Renal cortex interstitium (tissue), 11 donors: ENCODE measurements at regions not wholly inside any gene's neighbourhood (a gene's known extent, or its start where the extent isn't known, plus 50 kb on each side); places are given as distances from the start of the nearest gene placed in this dataset.

Experiments used
- DNase-seq, 11 donors: peaks; one replicate each; pipeline ENCODE4 v3.0.0-alpha.2; 2013; ENCODE audit warnings: low read depth in 9 of 11, low spot score in 4 of 11; ENCODE audit errors: extremely low read depth in 1 of 11

DNA sequence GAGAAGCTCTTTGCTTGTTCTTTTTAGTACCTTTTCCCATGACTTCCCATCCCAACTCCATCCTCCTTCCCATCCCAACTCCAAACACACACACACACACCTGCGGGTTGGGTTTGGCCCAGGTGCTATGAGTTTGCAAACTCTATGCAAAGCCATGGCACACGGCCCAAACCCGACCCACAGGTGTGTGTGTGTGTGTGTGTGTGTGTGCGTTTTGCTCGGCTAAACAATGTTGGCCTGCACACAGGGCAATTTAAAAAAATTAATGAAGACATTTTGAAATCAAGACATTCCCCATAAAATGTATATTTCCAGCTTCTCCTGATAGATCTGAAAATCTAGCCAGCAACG, 103.7 kb upstream of the TLE3 start:
- DNase-seq: no peak

DNA sequence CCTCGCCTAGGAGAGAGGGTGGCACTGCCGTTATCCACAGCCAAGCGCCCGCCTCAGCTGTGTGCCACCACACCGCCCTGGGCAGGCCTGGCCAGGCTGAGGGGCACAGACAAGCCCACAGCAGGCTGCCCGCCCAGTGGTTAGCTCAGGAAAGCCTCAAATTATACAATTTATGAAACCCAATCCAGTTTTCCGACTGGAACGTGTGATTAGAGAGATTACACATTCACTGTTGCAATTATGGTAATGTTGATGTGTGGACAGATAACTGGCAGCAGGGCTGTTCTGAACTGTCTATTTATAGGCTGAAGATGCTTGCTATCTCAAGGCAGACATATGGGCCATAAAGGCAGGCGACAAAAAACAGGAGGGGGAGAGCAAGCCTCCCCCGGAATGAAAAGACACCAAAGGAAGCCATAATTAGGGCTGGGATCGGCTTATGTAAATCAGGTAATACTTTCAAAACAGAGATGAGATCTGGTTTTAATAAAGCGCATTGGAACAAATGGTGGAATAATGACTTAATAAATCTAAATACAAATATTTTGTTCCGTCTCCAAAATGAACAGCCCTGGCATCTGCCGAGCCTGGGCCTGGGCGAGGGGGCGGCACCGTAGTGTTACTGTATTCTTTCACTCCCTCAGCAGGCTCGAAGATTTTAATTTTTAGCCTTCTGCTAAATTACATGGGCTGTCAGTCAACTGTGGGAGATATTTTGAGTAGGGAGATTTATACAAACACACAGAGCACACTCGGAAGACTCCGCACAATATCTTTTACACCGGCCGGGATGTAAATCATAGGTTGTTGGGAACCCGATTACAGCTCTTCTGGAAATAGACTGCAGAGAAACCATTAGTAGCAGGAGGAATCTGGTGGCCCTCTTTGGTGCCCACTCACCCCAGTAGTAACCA, 103.1 kb upstream of the TLE3 start:
- peak in 1 of 11 donors; percentile 46 for DNase-seq

DNA sequence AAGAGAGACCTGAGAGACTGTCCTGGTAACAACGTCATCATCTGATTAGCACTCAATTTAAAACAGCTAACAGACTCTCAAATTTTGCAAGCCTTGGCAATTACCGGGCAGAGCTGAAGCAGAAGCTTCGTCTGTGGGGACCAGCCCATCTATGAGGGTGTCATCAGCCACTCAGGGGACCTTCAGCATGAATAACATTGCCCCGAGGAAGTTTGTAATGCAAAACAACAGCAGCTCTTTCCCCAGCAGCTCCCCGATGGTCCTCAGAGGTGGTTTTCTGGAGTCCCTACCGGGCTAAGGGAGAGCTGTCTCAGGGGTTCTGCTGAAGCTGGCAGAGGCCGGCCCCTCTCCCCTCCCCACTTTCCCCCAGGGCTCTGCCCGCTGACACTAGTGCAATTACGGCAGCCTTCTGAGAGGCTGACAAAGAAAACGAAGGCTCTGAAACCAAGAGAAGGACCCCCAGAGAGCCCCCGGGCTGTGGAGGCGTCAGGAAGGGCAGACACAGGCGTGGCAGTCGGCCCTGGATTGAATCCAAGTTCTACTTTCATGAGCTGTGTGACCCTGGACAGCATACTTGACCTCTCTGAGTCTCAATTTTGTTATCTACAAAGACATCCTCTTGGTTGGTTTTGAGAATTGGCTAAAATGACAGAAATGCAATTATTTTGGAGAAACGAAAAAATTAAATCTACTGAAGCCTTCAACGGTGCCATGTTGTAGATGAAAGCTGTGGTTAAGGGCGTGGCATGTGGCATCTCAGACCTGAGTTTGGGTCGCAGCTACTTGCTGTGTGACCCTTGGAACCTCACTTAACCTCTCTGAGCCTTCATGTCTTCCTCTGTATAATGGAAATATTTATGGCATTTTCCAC, 102.1 kb upstream of the TLE3 start:
- DNase-seq: no peak

DNA sequence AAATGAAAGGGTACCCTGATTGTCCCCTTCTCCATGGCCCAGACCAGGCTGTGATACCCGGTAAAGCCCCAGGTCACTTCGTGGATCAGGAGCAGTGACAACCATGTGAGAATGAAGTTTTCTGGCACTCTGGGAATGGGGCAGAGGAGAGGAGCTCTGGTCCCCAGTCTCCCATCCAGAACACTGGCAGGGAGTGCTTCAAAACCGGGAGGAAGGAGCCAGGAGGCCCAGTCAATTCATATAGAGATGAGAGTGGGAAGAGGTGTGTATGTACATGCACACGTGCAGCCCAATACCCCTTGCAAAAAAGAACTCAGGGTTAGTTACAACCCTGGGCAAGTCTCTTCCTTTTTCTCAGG, 101.4 kb upstream of the TLE3 start:
- no peak for DNase-seq

DNA sequence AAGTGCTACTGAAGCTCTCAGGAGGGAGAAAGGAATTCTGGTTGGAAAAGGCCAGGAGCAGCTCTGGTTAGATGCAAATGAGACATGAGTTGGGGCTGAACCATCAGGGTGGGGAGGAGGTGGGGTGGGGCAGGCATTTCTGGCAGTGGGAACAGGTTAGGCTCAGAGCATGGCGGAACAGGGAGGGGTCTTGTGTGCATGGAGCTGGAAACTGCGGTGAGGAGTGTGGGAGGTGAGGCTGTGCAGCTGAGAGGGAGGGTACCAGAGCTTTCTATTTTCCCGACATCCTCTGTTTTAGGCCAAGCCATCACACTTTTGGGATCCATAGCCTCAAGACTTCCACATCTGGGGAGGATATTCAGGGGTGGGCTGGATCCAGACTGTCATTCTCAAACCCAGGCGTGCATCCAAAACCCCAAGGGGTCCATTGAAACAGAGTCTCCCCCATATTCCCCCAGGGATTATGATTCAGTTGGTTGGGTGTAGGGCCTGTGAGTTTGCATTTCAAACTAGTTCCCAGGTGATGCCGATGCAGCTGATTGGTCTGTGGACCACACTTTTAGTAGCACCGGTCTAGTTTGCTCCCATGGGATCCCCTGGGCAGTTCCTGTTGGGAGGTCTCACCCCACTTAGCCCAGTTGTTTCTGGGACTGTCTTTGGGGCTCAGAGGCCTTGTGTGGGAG, 100.9 kb upstream of the TLE3 start:
- DNase-seq: no peak

DNA sequence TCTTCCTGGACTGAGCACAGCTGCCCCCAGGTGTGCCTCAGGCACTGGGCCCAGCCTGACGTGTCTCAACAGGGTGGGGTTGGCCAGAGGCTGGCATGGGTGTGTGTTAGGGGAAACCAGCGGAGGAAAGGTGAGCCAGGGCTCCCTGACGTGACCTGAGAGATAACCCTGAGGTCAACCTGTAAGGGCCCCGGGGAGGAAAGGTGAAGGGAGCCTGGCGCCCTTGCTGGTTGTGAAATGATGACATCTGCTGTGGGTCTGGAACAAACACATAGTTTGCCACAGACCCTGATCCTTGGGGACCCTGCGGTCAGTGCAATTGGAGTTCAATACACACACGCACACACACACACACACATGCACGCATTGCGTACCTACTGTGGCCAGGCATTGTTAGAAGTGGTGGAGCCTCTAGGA, 100.2 kb upstream of the TLE3 start:
- no peak for DNase-seq

DNA sequence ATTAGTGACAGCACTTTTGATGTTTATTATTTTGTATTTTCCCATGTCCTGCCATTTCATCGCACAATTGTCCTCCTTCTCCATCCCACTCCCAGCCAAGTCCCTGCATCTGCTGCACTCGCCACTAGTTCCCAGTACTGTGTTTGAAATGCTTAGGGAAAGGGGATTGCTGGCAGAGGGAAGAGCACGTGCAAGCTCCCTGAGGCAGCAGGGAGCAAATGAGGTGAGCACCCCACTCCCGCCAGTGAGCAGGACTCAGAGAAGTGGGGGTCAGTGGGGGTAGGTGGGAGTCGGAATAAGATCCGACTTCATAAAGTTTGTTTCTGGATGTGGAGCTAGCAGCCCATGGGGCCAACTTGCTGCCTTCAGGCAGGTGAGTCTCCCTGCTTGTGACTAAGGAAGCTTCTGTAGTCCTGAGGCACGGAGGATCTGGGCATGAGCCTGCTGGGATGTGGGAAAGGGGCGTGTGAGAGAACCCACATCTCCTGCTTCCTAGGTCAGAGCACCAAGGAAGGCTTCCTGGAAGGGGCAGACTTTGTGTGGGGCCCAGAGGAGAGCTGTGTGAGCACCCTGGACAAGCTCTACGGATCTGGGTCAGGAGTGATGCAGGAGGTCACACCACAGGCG, 99.7 kb upstream of the TLE3 start:
- DNase-seq: no peak

DNA sequence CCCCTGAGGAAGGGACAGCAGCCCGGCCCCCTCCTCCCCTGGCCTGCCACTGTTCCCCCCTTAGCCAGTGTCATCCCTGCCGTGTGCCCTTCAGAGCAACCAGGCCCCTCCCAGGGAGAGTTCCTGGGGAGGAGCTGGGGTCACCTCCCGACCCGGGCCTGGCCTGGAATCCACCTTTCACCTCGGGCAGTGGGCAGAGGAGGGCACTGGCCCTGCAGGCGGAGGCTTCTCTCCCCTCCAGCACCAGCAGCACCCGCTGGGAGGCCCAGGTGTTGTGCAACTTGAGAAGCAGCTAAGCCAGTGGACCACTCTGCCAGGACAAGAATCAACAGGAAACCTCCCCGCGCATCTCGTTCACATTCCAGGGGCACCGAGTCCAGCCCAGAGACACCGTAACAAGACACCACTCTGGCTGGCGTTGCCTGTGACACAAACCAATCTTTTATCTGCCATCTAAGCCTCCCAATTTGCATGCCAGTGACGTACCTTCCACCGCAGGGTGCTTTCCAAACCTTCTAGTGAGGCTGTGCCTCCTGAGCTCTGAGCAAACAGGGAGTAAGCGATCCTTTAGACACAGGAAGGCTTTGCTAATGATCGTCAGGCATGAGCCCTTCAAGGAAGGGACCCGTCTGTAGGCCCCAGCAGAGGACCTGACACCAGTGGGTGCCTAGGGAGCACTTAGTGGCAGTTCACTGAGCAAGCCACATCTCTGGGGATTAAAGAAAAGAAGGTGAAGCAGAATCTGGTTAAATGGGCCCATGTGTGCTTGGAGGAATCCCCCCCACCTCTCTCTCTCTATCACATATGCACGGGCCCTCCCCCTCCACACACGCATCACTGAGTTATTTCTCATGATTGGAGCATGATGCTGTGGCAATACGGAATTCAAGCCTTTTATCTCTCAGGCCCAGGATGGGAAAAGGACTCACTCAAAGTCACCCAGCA, 98.9 kb upstream of the TLE3 start:
- DNase-seq: peak; percentile 51 to 86 (median 72)

DNA sequence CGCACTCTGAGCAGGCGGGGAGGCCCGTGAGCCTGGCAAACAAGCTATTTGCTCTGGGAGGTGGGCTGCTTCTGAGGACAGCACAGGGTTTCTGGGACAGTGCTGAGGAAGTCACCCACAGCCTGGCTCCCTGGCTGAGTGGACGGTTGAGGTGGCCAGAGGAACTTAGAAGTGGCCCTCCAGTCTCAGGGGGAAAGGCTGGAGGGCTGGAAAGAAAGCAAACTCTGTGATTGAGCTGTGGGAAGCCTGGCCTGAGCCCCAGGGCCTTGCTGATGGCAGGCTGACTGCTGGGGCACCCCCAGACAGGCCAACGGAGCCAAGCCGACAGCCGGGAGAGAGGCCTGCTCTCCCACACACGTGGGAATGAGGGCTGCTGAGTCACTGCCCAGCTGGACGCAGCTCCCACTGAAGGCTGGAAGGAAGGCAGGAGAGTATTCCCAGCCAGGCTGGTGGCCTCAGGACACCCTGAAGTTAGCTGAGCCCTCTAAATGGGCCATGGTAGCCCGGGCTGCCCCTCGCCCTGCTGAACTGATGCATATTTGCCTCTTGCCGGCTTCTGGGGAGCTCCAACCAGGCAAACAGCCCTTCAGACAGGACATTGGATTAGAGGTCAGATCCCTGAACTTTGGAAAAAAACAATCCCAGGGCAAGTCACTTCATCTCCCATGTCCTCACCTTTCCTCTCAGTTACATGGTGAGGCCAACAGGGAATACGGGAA, 98.0 kb upstream of the TLE3 start:
- DNase-seq: peak in 2 of 11 donors; percentile 43 to 44

DNA sequence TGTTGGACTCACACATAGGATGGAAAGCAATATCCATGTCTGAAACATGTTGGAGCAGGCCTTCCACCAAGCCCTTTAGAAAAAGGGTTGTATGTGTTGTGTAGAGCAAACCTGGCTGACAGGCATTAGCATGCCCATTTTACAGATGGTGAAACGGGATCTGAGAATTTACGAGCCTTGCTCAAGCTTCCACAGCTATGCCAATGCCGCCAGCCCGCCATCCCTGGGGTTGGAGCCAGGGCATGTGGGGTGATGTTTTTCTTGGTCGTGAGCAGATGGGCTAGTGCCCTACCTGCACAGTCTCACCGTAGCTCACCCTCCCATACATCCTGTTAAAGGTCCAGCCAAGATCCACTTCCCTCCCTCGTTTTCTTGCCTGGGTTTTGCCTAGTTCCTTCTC, 97.5 kb upstream of the TLE3 start:
- DNase-seq: no peak

DNA sequence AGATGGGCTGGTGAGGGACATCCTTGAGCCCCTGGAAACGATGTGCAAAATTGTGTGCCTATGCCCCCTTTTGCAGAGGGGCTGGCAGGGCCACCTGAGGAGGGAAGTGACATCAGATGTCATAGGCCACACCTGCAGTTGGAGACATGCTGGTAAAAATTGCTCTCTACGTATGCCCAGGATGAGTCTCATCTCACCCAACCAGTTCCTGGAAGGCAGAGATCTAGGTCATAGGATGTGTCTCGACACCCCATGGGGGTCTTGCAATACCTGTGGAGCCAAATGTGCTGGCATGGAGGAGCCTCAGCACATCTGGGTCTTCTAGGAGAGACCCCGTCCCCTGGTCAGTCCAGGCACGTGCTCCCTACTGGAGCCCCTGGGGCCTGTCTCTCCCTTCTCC, 96.5 kb upstream of the TLE3 start:
- no peak for DNase-seq

DNA sequence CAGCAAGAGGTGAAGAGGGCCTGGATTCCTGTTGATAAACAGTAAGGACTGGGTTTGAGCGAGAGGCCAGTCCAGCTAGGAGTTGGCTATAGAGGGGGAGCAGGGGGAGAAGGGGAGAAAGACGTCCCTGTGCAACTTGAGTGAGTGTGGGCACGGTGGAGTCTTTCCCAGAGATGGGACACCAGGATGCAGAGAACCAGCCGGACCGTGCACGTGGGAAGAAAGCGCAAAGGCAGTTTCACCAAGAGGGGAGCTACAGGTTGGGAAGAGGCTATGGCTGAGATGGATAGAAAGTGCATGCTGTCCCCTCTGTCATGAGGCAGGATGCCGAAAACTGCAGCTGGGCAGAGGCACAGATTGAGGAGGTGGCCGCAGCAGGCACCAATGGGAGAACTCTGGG, 96.0 kb upstream of the TLE3 start:
- no peak for DNase-seq

DNA sequence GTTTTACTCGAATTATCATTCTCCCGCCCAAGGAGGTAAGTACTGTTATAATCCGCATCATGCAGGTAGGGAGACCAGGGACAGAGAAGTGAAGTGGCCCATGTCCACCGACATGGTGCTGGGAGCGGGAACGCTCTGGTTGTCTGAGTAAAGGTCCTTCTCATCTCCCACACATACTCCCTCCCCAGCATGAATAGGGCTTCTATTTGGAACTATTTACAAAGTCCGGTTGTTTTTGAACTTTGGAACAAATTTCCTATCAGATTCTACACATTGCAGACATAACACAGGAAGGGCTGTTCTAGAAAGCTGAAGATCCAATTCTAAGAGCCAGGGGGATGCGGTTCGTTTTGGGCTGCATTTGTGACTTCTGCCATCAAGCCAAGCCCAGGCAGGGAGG, 94.8 kb upstream of the TLE3 start:
- no peak for DNase-seq

DNA sequence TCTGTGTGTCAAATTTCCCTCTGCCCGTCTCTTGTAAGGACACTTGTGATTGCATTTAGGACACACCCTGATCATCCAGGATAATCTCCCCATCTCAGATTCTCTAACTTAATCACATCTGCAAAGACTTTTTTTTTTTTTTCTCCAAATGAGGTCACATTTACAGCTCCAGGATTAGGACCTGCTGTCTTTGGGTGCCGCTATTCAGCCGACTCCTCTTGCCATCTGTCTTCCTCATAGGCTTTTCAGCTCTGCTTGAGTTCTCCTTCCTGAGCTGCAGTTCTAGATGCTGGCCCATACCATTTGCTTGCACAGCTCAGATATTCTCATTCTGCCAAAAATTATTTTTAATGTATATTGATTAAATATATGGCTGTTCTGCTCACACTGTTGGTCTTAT, 94.3 kb upstream of the TLE3 start:
- DNase-seq: no peak

DNA sequence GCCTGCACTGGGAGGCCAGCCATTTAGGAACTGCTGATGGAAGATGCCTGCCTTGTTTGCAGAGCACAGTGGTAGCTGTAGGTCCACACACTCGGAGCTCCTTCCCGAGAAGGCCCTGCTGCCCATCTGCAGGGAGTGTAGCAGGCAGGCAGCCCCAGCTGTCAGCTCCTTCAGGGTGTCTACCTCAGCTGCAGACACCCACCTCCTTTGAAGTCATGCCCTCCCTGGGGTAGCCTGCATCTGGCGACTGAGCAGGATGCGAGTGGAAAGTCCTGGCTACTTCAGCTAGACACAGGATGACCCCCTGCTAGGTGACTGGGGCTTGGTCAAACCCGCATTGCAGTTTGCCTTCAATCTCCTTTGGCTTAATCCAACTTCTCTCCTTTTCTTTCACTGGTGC, 93.2 kb upstream of the TLE3 start:
- DNase-seq: no peak

DNA sequence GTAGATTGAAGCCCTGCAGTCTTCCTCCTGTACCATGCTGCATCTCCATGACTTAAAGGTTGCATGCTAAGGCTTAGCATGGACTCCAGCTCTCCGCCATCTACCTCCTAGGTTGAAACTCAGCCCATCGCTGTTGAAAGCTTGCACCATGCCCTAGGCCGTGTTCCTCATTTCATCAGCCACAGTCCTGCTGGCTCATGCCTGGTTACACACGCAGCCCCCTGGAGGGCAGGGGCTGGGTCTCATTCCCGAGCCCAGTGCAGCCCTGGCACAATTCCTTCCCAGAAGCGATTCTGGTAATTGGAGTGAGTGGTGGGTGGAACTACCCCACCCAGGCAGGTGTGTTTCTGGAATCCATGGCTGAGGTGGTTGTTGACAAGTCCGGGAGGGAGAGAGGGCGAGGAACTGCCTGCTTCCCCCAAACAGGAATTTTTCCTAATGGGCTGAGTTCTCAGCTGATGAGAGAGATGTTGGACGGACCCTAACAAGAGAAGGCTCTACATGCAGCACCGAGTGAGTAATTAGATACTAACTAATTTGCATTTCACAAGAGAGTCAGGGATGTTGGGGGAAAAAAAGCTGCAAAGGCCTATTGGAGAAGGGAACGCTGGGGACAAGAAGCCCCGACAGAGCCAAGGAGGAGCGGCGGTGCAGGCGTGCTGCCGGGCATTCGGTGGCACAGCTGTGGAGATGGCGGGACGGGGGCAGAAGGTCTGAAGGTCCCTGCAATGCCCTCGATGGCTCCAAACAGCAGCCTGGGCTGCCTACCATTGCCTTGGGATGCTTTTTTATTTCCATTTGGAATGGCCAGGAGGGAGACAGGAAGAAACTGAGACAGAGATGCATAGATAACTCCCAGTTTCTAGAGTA, 92.3 kb upstream of the TLE3 start:
- no peak for DNase-seq

DNA sequence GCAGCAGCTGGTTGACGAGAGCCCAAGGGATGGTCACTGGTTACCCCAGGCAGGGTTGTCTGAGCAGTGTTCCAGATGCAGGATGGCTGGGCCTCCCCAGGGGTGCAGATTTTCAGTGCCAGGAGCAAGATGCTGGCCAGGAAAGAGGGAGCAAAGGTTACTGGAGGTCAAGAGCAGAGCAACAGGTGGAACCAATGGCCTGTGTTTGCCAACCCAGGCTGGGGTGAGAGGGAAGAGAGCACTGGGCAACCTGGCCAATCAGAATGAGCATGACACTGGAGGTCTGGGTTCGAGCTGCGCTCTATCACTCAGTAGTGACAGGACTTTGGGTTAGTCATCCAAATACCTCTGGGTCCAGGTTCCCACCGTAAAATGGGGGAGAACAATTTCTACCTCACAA, 90.6 kb upstream of the TLE3 start:
- DNase-seq: no peak
